Tongue (tissue), 1 donor: ENCODE measurements at regions not wholly inside any gene's neighbourhood (a gene's known extent, or its start where the extent isn't known, plus 50 kb on each side); places are given as distances from the start of the nearest gene placed in this dataset.
A peak's percentile ranks its signal among the peaks of the same experiment; 100 is the strongest.
"Not testable (repeated sequence)": the region's sequence is repeated elsewhere in the genome, so short reads cannot be mapped to it uniquely, and the experiment has no call there.

Experiments
- DNase-seq: peaks from one replicate; pipeline ENCODE4 v3.0.0-alpha.2; 2015

DNA sequence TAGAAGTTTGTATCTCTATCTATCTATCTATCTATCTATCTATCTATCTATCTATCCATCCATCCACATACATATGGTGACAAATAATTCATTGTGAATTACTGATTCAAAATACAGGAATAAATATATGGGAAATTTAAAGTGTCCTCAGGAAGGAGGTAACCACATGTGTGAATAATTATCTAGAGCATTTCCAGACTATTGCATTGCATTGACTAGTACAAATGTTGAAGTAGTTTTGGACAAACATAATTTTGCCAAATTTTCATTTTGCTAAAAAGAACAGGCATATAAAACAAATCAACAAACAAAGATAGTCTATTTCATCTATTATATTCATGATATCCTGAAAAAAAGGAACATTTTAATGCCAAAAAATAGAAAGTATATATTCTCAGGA, 192.7 kb downstream of the UTRN start:
- no peak for DNase-seq

- no peak for DNase-seq
These were observed 193.3 kb downstream of the UTRN start for GRCh38 chr6:144478483-144478882.

DNA sequence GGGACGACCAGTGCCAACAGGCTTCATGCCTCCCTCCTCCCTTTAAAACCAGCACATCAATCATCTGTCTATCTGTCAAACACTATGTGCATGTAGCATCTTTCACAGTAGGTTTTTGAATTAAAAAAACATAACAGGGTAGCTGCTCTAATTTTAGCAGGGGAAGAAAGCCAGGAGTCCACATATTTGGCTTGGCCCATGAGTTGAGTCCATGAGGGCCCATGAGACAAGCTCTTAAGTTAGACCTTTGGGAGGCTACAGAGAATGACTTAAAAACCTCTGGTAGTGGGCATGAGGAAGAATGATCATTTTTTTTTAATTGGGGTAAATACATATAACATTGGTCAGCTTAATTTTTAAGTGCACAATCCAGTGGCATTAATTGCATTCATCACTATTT, 194.9 kb downstream of the UTRN start:
- no peak for DNase-seq

GRCh38 chr6:144480473-144480872, 195.3 kb downstream of the UTRN start:
- DNase-seq = peak; percentile 58

DNA sequence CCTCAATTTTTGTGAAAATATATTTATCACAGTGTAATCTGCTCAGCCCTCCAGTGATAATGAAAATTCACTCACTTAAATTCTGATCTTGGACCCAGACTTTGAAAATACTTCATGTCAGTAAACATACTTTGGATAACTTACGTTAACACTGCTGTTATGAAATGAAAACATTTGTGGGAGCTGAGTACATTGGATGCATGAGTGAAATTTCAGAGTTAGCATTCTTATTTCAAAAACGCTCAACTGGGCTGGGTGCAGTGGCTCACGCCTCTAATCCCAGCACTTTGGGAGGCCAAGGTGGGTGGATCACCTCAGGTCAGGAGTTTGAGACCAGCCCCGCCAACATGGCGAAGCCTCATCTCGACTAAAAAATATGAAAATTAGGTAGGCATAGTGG, 196.4 kb downstream of the UTRN start:
- DNase-seq = no peak

GRCh38 chr6:144482142-144482541, 197.0 kb downstream of the UTRN start:
- DNase-seq = peak; percentile 90

GRCh38 chr6:144485531-144485930, 200.4 kb downstream of the UTRN start:
- DNase-seq = no peak

DNA sequence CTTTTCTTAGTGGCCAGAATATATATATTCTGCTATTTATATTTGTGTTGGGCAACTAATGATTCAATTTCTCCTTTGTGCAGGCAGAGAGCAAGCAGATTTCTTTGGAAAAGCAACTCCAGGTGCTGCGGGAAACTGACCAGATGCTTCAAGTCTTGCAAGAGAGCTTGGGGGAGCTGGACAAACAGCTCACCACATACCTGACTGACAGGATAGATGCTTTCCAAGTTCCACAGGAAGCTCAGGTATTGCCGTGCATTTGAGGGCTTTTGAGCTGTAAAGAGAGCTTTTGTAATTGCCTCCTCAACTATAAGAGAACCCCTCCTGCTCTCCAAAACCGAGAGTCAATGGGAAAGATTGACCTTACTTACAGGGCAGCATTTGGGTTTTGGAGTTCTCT, 203.5 kb downstream of the UTRN start:
- no peak for DNase-seq

GRCh38 chr6:144493035-144493910, 208.1 kb downstream of the UTRN start:
- no peak for DNase-seq

DNA sequence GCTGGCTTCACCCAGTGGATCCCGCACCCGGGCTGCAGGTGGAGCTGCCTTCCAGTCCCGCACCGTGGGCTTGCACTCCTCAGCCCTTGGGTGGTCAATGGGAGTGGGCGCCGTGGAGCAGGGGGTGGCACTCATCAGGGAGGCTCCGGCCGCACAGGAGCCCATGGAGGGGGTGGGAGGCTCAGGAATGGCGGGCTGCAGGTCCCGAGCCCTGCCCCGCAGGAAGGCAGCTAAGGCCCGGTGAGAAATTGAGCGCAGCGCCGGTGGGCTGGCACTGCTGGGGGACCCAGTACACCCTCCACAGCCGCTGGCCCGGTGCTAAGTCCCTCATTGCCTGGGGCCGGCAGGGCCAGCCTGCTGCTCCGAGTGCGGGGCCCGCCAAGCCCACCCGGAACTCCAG, 209.9 kb downstream of the UTRN start:
- DNase-seq = not testable (repeated sequence)

- DNase-seq = no peak
These were observed 212.5 kb downstream of the UTRN start for GRCh38 chr6:144497650-144498049.

- no peak for DNase-seq
These were observed 215.8 kb downstream of the UTRN start for GRCh38 chr6:144500892-144501291.

DNA sequence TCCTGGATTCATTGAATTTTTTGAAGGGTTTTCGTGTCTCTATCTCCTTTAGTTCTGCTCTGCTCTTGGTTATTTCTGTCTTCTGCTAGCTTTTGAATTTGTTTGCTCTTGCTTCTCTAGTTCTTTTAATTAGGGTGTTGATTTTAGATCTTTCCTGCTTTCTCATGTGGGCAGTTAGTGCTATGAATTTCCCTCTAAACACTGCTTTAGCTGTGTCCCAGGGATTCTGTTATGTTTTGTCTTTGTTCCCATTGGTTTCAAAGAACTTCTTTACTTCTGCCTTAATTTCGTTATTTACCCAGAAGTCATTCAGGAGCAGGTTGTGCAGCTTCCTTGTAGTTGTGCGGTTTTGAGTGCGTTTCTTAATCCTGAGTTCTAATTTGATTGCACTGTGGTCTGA, 220.1 kb downstream of the UTRN start:
- DNase-seq = not testable (repeated sequence)

GRCh38 chr6:144506051-144506450, 220.9 kb downstream of the UTRN start:
- DNase-seq = not testable (repeated sequence)

DNA sequence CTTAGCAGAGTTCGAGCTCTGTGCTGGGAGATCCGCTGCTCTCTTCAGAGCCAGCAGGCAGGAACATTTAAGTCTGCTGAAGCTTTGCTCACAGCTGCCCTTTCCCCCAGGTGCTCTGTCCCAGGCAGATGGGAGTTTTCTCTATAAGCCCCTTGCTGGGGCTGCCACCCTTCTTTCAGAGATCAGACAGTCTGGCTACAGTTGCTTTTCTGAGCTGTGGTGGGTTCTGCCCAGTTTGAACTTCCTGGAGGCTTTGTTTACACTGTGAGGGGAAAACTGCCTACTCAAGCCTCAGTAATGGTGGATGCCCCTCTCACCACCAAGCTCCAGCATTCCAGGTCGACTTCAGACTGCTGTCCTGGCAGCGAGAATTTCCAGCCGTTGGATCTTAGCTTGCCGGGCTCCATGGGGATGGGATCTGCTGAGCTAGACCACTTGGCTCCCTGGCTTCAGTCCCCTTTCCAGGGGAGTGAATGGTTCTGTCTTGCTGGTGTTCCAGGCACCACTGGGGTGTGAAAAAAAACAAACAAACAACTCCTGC, 222.7 kb downstream of the UTRN start:
- DNase-seq = not testable (repeated sequence)

DNA sequence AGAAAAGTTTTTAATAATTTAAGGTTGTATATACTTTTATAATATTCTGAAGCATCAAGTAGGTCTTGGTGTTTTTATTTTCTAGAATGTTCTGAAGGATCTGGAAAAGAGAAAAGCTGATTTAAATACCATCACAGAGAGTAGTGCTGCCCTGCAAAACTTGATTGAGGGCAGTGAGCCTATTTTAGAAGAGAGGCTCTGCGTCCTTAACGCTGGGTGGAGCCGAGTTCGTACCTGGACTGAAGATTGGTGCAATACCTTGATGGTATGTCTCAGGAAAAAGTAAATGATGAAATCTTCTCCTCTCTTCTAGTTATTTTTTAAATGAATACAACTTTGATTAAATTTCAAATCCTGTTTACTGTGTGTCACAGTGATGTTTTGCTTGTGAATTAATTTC, 225.7 kb downstream of the UTRN start:
- DNase-seq = no peak

DNA sequence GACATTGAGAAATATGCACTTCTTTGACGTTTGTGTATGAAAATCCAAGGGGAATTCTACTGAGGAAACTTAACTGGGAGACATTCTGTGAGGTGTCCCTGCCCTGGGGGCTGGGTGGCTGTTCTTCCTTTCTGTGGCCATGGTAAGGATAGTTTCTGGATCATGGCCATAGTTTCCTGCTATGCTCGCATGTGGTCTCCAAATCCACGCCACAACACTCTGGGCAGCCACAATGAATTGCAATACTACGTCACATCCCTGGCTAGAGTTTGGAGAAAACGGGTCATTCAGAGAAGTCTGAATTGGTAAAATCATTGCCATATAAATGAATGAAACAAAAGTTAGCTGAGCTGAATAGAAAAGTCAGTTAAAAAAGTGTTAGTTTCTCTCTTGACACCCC, 230.6 kb downstream of the UTRN start:
- no peak for DNase-seq

DNA sequence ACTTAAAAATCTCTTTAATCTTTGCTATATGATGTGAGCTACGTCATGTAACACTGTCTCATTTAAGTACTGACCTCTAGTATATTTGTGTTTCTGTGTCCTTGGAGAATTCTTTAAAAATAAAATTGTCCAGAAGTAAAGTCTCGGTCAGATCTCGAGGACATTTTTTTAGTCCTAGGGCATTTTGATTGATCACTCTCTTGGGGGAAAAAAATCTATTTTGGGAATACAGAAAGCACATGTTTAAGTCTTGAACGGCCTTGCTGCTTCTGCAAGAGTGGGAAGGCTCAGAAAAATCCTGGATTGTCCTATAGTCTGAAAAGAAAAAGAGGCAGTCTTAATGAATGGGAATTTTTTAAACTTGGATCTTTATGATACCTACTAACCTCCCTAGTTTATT, 234.3 kb downstream of the UTRN start:
- DNase-seq = peak; percentile 3

GRCh38 chr6:144528743-144529425, 243.7 kb downstream of the UTRN start:
- DNase-seq = no peak

GRCh38 chr6:144530118-144530517, 245.0 kb downstream of the UTRN start:
- no peak for DNase-seq

DNA sequence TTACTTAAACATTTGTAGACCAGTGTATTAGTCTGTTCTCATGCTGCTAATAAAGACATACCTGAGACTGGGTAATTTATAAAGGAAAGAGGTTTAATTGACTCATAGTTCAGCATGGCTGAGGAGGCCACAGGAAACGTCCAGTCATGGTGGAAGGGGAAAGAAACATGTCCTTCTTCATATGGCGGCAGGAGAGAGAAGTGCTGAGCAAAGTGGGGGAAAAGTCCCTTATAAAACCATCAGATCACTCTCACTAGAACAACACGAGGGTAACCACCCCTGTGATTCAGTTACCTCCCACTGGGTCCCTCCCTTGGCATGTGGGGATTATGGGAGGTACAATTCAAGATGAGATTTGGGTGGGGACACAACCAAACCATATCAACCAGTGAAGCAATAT, 247.1 kb downstream of the UTRN start:
- DNase-seq = not testable (repeated sequence)

GRCh38 chr6:144534180-144534579, 249.0 kb downstream of the UTRN start:
- DNase-seq = peak; percentile 16

DNA sequence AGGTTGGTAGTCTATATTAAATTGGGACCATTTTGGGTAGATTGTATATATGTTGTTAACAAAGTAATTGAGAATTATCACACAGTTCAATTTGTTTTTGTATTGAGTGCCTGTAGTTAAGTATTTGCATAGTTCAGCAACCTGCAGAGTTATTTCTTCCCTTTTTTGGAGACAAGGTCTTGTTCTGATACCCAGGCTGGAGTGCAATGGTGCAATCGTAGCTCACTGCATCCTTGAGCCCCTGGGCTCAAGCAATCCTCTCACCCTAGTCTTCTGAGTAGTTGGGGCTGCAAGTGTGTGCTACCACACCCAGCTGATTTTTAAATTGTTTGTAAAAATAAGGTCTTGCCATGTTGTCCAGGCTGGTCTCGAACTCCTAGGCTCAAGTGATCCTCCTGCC, 250.5 kb downstream of the UTRN start:
- no peak for DNase-seq

- no peak for DNase-seq
These were observed 250.9 kb downstream of the UTRN start for GRCh38 chr6:144536079-144536478.
